ENCODE measurements at regions not wholly inside any gene's neighbourhood (a gene's known extent, or its start where the extent isn't known, plus 50 kb on each side); places are given as distances from the start of the nearest gene placed in this dataset.

GRCh38 chr7:11231190-11231589, 257.5 kb downstream of the PHF14 start:
- TF ChIP-seq CTCF (IDR thresholded peaks at IDR 0.05; ENCODE audit: low read length) (no peak), EZH2phosphoT487 (IDR thresholded peaks at IDR 0.05; ENCODE audit: low read length) (no peak)
